ENCODE measurements at regions not wholly inside any gene's neighbourhood (a gene's known extent, or its start where the extent isn't known, plus 50 kb on each side); places are given as distances from the start of the nearest gene placed in this dataset.

DNA sequence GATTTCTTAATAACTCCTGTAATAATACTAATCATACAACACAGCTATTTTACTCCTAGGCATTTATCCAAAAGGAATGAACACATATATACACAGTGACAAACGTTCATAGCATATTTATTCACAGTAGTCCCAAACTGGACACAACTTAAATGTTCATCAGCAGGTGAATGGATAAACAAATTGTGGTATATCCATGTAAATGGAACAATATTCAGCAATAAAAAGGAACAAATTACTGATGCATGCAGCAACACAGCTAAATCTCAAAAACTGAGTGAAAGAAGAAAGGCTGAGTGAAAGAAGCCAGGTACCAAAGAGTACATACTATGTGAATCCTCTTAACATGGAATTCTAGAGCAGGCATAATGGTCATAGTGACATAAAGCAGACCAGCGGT lies 242.7 kb upstream of the USP24 start:
- Histone ChIP-seq H3K36me3 (ENCODE audit: control insufficient read depth, insufficient read depth, low read length) (no peaks in the 10 kb centered on the region), H3K4me3 (ENCODE audit: insufficient read depth, low read depth, low read length, poor library complexity, severe bottlenecking) (no peak overlapping the region), H3K27me3 (replicated peaks; ENCODE audit: control insufficient read depth, insufficient read depth, low read length, poor library complexity, severe bottlenecking) (no peaks in the 10 kb centered on the region), H3K27ac (ENCODE audit: insufficient read depth, low read length, poor library complexity, severe bottlenecking) (no peak overlapping the region), H3K9me3 (ENCODE audit: control insufficient read depth, low read length) (no peaks in the 10 kb centered on the region), H3K4me1 (ENCODE audit: control insufficient read depth, insufficient read depth, low read length, poor library complexity, severe bottlenecking) (no peaks in the 10 kb centered on the region)
- no peak for DNase-seq

DNA sequence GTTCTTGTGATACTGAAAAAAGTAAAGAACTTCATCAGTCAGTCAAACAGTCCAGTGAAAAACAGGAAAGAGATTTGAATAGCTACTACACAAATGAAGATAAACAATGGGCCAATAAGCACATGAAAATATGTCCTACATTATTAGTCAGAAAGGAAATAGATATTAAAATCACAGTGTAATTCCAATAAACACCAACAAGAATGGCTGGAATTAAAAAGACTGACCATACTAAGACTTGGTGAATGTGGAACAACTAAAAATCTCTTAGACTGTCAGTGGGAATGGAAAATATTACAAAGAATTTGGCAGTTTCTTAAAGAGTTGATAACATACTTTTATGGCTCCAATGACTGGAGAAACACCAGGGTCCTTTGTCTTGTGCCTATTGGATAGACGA lies 241.8 kb upstream of the USP24 start:
- no peak overlapping the region for H3K27ac ChIP-seq (ENCODE audit: insufficient read depth, low read length, poor library complexity, severe bottlenecking)
- H3K27me3 ChIP-seq (replicated peaks; ENCODE audit: control insufficient read depth, insufficient read depth, low read length, poor library complexity, severe bottlenecking), result no peaks in the 10 kb centered on the region
- no peaks in the 10 kb centered on the region for H3K36me3 ChIP-seq (ENCODE audit: control insufficient read depth, insufficient read depth, low read length)
- H3K9me3 ChIP-seq (ENCODE audit: control insufficient read depth, low read length), result no peaks in the 10 kb centered on the region
- no peak for DNase-seq
- no peak overlapping the region for H3K4me3 ChIP-seq (ENCODE audit: insufficient read depth, low read depth, low read length, poor library complexity, severe bottlenecking)
- H3K4me1 ChIP-seq (ENCODE audit: control insufficient read depth, insufficient read depth, low read length, poor library complexity, severe bottlenecking), result no peaks in the 10 kb centered on the region

DNA sequence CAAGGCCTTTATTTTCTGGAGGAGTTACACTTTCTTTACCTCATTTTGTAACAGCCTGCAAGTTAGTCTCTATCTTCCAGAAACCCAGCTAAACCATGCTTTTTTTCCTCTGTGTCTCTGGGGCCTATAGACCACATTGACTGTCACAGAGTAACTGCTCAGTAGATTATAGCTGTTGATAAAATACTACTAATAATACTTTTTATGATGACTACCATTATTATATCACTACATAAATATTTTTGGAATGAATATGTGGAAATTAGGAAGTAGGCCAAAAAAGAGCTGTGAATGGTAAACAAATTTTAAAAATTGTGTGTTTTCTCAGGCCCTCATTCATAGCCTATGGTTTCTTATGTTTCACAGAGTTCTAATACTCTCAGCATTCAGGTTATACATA lies 233.1 kb upstream of the USP24 start:
- no peaks in the 10 kb centered on the region for H3K36me3 ChIP-seq (ENCODE audit: control insufficient read depth, insufficient read depth, low read length)
- DNase-seq, result no peak
- no peaks in the 10 kb centered on the region for H3K27me3 ChIP-seq (replicated peaks; ENCODE audit: control insufficient read depth, insufficient read depth, low read length, poor library complexity, severe bottlenecking)
- H3K27ac ChIP-seq (ENCODE audit: insufficient read depth, low read length, poor library complexity, severe bottlenecking), result no peak overlapping the region
- H3K9me3 ChIP-seq (ENCODE audit: control insufficient read depth, low read length), result no peaks in the 10 kb centered on the region
- H3K4me1 ChIP-seq (ENCODE audit: control insufficient read depth, insufficient read depth, low read length, poor library complexity, severe bottlenecking), result no peaks in the 10 kb centered on the region
- H3K4me3 ChIP-seq (ENCODE audit: insufficient read depth, low read depth, low read length, poor library complexity, severe bottlenecking), result no peak overlapping the region

DNA sequence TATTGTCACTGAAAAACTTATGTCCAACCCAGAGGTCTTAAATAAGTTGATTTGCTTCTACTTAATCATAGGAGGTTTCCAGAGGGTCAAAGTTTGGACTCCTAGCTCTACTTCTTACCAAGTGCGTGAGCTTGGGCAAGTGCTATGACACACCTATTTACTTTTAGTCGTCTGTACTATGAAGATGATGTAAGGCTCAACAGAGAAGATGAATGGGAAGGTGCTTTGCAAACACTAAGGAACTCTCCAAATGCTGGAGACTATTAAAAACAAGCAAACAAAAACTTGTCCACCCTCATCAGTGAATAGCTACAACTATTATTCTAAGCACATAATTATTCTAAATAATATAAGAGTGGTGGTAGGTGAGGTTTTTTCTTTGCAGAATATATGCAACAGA lies 232.3 kb upstream of the USP24 start:
- no peaks in the 10 kb centered on the region for H3K36me3 ChIP-seq (ENCODE audit: control insufficient read depth, insufficient read depth, low read length)
- no peak for DNase-seq
- H3K9me3 ChIP-seq (ENCODE audit: control insufficient read depth, low read length), result no peaks in the 10 kb centered on the region
- H3K4me1 ChIP-seq (ENCODE audit: control insufficient read depth, insufficient read depth, low read length, poor library complexity, severe bottlenecking), result no peaks in the 10 kb centered on the region
- H3K27ac ChIP-seq (ENCODE audit: insufficient read depth, low read length, poor library complexity, severe bottlenecking), result no peak overlapping the region
- H3K27me3 ChIP-seq (replicated peaks; ENCODE audit: control insufficient read depth, insufficient read depth, low read length, poor library complexity, severe bottlenecking), result no peaks in the 10 kb centered on the region
- H3K4me3 ChIP-seq (ENCODE audit: insufficient read depth, low read depth, low read length, poor library complexity, severe bottlenecking), result no peak overlapping the region

DNA sequence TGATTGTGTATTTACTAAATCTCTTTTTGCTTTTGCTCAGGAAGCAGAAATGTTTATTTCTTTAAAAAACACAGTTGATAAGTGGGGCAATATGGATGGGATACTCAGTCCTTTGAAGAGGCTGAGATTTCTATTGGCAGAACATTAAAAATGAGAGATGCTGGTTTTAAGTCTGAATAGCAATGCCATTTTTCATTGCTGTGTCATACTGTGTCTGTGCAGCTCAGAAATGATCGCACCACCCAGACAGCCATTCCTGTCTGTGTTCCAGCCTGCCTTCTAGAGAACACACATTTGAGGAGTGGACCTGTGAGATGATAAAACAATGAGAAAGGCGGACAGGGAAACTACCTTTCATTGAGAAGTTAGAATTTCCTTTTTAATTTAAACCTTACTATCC lies 231.2 kb upstream of the USP24 start:
- H3K4me1 ChIP-seq (ENCODE audit: control insufficient read depth, insufficient read depth, low read length, poor library complexity, severe bottlenecking), result no peaks in the 10 kb centered on the region
- H3K27ac ChIP-seq (ENCODE audit: insufficient read depth, low read length, poor library complexity, severe bottlenecking), result no peak overlapping the region
- H3K36me3 ChIP-seq (ENCODE audit: control insufficient read depth, insufficient read depth, low read length), result no peaks in the 10 kb centered on the region
- no peaks in the 10 kb centered on the region for H3K9me3 ChIP-seq (ENCODE audit: control insufficient read depth, low read length)
- no peaks in the 10 kb centered on the region for H3K27me3 ChIP-seq (replicated peaks; ENCODE audit: control insufficient read depth, insufficient read depth, low read length, poor library complexity, severe bottlenecking)
- H3K4me3 ChIP-seq (ENCODE audit: insufficient read depth, low read depth, low read length, poor library complexity, severe bottlenecking), result no peak overlapping the region
- DNase-seq, result no peak

DNA sequence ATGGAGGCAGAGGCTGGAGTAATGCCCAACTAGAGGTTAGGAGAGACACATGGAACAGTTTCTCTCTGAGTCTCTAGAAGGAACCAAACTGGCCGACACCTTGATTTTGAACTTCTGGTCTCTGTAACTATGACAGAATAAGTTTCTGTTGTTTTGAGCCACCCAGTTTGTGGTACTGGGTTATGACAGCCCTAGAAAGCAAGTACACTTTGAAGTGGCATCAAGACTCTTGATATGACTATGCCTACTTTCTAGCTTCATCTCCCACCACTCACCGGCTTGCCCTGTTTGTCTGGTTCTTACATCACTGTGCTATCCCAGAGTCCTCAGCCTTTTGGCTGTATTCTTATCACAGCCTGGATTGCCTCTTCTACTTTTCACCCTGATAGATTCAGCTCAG lies 230.3 kb upstream of the USP24 start:
- H3K36me3 ChIP-seq (ENCODE audit: control insufficient read depth, insufficient read depth, low read length), result no peaks in the 10 kb centered on the region
- H3K27ac ChIP-seq (ENCODE audit: insufficient read depth, low read length, poor library complexity, severe bottlenecking), result no peak overlapping the region
- H3K27me3 ChIP-seq (replicated peaks; ENCODE audit: control insufficient read depth, insufficient read depth, low read length, poor library complexity, severe bottlenecking), result no peaks in the 10 kb centered on the region
- H3K4me3 ChIP-seq (ENCODE audit: insufficient read depth, low read depth, low read length, poor library complexity, severe bottlenecking), result no peak overlapping the region
- H3K9me3 ChIP-seq (ENCODE audit: control insufficient read depth, low read length), result no peaks in the 10 kb centered on the region
- no peaks in the 10 kb centered on the region for H3K4me1 ChIP-seq (ENCODE audit: control insufficient read depth, insufficient read depth, low read length, poor library complexity, severe bottlenecking)
- DNase-seq, result no peak

DNA sequence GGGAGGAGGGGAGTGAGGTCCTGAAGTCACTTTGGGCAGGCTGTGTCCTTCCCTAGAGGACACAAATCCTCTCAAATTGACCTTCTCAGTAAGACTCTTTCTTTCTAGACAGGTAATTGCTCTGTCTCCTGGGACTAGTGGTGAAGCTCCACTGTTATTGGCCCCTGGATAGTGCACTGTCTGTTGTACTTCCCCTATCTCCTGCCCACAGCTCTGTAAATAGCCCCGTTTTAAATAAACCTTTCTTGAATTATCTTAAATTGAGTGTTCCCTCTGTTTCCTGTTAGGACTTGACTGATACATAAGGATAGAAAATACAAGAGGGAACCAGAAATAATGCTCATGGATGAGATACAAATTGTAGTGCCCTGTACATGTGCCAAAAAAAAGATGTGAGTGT lies 229.5 kb upstream of the USP24 start:
- H3K27me3 ChIP-seq (replicated peaks; ENCODE audit: control insufficient read depth, insufficient read depth, low read length, poor library complexity, severe bottlenecking), result no peaks in the 10 kb centered on the region
- H3K9me3 ChIP-seq (ENCODE audit: control insufficient read depth, low read length), result no peaks in the 10 kb centered on the region
- no peak for DNase-seq
- no peak overlapping the region for H3K27ac ChIP-seq (ENCODE audit: insufficient read depth, low read length, poor library complexity, severe bottlenecking)
- no peaks in the 10 kb centered on the region for H3K4me1 ChIP-seq (ENCODE audit: control insufficient read depth, insufficient read depth, low read length, poor library complexity, severe bottlenecking)
- H3K4me3 ChIP-seq (ENCODE audit: insufficient read depth, low read depth, low read length, poor library complexity, severe bottlenecking), result no peak overlapping the region
- H3K36me3 ChIP-seq (ENCODE audit: control insufficient read depth, insufficient read depth, low read length), result no peaks in the 10 kb centered on the region

DNA sequence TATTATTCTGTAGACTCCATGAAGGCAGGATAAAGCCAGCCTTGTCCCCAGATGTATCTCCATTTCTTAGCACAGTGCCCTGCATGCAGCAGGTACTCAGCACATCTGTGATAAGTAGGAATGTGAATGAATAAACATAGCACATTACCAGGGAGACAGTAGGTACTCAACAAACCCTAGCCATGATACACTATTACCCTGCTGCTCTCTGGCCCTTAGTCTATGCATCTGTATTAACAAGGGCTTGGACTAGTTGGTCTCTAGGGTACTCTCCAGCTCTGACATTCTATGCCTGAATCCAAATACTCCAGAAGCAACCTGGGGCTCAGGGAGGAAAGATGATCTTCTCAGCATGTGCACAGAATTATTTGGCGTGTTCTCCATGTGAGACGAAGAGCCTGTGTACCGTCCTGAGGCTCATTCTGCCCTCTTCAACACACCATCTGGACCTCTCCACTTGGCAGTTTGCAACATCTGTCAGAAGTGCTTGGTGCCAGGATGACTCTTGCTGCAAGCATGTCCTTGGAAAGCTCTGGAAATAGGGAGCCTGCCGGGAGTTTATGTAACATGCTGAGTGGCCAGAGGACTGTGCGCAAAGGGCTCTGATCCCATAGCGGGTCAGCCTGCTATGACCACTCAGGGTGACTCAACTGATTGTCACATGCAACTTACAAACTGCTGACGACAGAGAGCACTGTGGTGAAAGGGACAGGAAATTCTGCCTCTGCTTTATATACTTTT lies 228.2 kb upstream of the USP24 start:
- no peaks in the 10 kb centered on the region for H3K4me1 ChIP-seq (ENCODE audit: control insufficient read depth, insufficient read depth, low read length, poor library complexity, severe bottlenecking)
- no peak for DNase-seq

DNA sequence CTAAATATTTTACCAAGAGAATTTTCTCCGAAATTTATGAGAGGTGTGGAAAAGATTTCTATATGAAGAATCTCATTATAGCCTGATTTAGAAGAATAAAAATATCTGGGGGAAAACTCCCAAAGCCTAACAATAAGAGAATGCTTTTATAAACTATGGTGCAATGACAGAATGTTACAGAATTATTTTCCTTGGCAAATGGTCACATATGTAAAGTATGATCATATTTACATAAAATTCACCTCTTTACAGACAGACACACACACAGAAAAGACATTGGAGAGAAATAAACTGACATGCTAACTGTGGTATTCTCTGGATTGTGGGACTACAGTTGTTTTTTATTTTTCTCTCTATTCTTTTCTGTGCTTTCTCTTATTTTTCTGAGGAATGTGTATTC lies 226.3 kb upstream of the USP24 start:
- Histone ChIP-seq H3K36me3 (ENCODE audit: control insufficient read depth, insufficient read depth, low read length) (no peaks in the 10 kb centered on the region), H3K27me3 (replicated peaks; ENCODE audit: control insufficient read depth, insufficient read depth, low read length, poor library complexity, severe bottlenecking) (no peaks in the 10 kb centered on the region), H3K4me1 (ENCODE audit: control insufficient read depth, insufficient read depth, low read length, poor library complexity, severe bottlenecking) (no peaks in the 10 kb centered on the region), H3K4me3 (ENCODE audit: insufficient read depth, low read depth, low read length, poor library complexity, severe bottlenecking) (no peak overlapping the region), H3K9me3 (ENCODE audit: control insufficient read depth, low read length) (no peaks in the 10 kb centered on the region), H3K27ac (ENCODE audit: insufficient read depth, low read length, poor library complexity, severe bottlenecking) (no peak overlapping the region)
- no peak for DNase-seq

More for the DNA sequence above, 228.2 kb upstream of the USP24 start:
- no peak overlapping the region for H3K27ac ChIP-seq (ENCODE audit: insufficient read depth, low read length, poor library complexity, severe bottlenecking)
- H3K27me3 ChIP-seq (replicated peaks; ENCODE audit: control insufficient read depth, insufficient read depth, low read length, poor library complexity, severe bottlenecking), result no peaks in the 10 kb centered on the region
- H3K4me3 ChIP-seq (ENCODE audit: insufficient read depth, low read depth, low read length, poor library complexity, severe bottlenecking), result no peak overlapping the region
- H3K9me3 ChIP-seq (ENCODE audit: control insufficient read depth, low read length), result no peaks in the 10 kb centered on the region
- no peaks in the 10 kb centered on the region for H3K36me3 ChIP-seq (ENCODE audit: control insufficient read depth, insufficient read depth, low read length)

DNA sequence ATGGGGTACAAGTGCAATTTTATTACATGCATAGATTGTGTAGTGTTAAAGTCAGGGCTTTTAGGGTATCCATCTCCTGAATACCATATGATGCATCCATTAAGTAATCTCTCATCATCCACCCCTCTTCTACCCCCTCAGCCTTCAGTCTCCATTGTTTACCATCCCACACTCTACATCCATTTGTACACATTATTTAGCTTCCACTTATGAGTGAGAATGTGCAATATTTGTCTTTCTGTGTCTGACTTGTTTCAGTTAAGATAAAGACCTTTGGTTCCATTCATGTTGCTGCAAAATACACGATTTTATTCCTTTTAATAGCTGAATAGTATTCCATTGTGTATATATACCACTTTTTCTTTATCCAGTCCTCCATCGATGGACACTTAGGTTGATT lies 222.5 kb upstream of the USP24 start:
- H3K9me3 ChIP-seq (ENCODE audit: control insufficient read depth, low read length), result no peaks in the 10 kb centered on the region
- DNase-seq, result no peak
- no peak overlapping the region for H3K27ac ChIP-seq (ENCODE audit: insufficient read depth, low read length, poor library complexity, severe bottlenecking)
- H3K4me1 ChIP-seq (ENCODE audit: control insufficient read depth, insufficient read depth, low read length, poor library complexity, severe bottlenecking), result no peaks in the 10 kb centered on the region
- no peak overlapping the region for H3K4me3 ChIP-seq (ENCODE audit: insufficient read depth, low read depth, low read length, poor library complexity, severe bottlenecking)
- no peaks in the 10 kb centered on the region for H3K36me3 ChIP-seq (ENCODE audit: control insufficient read depth, insufficient read depth, low read length)
- H3K27me3 ChIP-seq (replicated peaks; ENCODE audit: control insufficient read depth, insufficient read depth, low read length, poor library complexity, severe bottlenecking), result no peaks in the 10 kb centered on the region
